GM21737 (cell line): ENCODE measurements at regions not wholly inside any gene's neighbourhood (a gene's known extent, or its start where the extent isn't known, plus 50 kb on each side); places are given as distances from the start of the nearest gene placed in this dataset.
"Not testable (repeated sequence)": the region's sequence is repeated elsewhere in the genome, so short reads cannot be mapped to it uniquely, and the experiment has no call there.

Experiments used
- ATAC-seq: cut with Tn5 transposase; IDR thresholded peaks from one replicate; pipeline ENCODE4 v1.9.1; 2021; ENCODE audit warnings: mild to moderate bottlenecking, moderate library complexity; ENCODE audit not compliant: unreplicated experiment

DNA sequence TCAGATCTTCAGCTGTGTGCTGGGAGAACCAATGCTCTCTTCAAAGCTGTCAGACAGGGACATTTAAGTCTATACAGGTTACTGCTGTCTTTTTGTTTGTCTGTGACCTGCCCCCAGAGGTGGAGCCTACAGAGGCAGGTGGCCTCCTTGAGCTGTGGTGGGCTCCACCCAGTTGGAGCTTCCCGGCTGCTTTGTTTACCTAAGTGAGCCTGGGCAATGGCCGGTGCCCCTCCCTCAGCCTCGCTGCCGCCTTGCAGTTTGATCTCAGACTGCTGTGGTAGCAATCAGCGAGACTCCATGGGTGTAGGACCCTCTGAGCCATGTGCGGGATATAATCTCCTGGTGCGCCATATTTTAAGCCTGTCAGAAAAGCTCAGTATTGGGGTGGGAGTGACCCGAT lies 745.8 kb upstream of the POU3F2 start:
- ATAC-seq = not testable (repeated sequence)

DNA sequence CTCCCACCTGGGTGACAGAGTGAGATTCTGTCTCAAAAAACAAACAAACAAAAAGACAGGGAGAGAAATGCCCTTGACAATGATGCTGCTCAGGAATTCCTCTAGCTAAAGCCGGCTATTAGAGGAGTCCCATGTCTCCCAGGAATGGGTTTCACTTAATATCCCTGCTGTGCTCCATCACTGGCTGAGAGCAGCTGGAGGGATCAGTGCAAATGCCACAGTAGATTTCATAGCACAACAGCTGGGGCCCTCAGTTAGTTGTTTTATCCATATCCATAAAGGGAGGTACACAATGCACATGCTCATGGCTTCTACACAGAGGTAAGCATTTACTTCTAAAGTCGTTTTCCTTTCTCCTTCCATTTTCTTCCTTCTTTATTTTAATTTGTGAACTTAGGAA lies 742.0 kb upstream of the POU3F2 start:
- ATAC-seq = no peak

DNA sequence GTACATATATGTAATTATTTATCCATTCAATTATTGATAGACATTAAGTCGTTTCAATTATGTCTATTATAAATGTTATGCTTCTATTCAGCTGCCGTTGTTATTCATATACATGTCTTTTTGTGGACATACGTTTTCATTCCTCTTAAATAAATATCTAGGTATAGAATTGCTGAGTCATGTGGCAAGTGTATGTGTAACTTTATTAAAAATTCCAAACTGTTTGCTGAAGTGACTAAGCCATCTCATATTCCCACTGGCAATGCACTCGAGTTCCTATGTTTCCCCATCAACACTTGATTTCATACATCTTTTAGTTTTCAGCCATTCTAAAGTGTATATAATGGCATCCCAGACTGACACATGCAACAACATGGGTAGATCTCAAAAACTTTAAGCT lies 739.7 kb upstream of the POU3F2 start:
- no peak for ATAC-seq

DNA sequence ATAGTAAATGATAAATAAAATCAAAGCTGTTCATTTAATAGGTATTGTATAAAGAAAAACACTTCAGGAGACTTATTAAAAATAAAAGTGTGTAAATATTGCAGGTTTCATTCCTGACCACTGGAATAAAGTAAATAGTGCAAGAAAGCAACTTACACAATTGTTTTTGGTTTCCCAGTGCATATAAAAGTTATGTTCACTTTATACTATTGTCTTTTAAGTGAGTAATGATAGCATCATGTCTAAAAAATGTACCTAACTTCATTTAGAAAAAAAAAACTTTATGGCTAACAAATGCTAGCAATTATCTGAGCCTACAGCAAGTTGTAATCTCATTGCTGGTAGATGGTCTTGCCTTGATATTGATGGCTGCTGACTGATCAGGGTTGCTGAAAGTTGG lies 726.6 kb upstream of the POU3F2 start:
- ATAC-seq = no peak

DNA sequence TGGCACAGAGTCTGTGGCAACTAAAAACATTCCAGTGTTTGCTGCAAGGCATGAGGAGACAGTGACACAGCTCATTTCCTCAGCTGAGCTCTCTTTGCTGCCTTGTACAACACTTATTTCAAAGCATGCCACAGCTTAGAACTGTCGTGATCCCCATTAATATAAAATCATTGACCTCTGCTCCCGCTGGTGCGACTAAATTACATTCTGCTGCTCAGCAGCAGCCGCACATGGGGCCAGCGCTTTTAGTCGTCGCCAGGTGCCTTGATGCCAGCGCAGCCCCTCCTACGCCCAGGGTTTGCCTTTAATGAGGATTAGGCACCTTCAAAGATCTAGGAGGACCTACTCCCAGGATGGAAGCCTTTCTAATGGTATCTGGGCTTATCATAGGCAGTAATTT lies 717.9 kb upstream of the POU3F2 start:
- ATAC-seq = no peak

DNA sequence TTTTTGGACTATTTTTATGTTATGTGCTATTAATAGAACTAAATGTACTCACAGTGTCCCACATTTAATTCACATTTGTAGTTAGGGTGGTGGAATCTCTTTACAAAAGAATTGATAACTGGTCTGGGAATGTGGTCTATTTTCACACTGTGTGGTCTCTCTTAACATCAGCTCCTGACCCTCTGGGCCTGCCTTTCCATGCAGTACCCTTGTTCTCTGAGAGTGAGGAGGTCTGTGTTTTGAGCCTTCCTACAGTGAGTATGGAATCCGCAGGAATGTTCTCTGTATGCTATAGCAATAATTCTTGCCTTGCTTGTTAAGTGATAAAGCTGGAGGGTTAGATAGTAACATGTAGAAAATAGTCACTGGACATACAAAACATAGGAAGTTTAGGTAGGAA lies 717.3 kb upstream of the POU3F2 start:
- ATAC-seq = no peak

DNA sequence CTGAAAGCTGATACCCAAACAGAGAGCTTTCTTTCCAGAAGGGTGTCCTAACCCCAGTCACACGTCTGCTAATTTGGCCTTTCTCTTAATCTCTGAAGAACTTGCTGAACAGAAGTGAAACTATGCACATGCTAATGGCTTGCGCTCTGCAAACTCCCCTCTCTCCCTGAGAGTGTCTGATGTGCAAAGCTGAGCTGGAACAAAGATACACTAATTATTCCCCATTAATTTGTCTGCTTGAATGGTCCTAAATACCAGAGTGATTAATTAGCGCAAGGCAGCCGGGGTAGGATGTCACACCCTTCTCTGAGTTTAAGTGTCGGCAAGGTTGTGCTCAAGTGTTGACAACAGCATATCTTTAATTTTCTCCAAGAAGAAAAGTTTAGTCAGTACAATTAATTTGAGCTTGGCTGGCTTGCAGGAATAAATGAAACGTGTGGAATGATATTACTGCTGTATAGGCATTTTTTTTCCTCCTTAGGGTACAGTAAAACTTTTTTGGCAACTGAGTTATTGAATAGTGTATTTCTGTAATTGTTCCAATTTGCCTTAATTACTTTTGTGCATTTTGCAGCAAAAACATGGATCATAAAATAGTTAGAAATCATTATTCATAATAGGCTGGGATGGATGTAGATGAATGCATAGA lies 715.9 kb upstream of the POU3F2 start:
- ATAC-seq = no peak

DNA sequence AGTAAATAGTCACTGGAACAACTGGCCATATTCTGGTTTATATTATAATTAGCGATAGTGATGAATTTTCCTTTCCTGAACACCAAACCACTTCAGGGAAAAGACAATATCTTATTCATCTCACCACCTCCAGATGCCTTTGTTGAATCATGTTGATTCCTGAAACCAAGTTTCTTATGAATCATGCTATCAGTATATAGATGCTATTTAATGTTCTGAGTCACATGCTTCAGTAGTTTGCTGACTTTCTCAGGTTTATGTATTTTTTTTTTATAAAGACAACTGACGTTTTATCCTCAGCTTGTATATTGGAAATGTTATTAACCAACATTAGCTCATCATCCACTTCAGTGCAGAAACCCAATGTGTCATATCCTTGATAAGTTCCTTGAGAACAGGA lies 710.2 kb upstream of the POU3F2 start:
- no peak for ATAC-seq

DNA sequence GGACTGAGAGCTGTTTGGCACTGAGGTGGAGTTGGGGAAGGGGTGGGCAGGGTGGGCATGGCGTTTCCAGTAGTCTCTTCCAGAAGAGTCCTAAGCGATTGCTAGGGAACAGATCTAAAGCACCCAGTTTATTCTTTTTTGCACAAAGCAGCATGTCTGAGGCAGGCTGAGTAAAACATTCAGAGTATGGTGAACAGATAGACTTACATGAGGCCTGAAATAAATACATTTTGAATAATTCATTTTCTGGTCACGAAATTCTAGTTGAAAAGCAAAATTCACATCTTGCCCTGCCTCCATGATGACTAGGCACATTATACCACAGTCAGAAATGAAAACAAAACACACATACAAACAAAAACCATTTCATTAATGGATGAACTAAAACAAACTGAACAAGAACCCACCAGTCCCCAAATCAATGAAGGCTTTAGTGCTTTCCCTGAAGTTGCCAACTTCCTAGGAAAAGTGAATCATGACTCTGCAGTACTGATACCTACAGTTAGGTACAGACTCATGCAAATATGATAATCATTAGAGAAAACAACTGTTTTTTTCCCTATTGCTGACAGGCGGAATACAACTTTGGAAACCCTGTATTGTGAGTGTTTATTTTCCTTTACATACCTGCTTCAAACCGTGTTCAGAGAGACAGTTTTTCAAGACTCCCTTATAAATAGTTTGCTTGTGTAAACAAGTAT lies 702.9 kb upstream of the POU3F2 start:
- no peak for ATAC-seq

DNA sequence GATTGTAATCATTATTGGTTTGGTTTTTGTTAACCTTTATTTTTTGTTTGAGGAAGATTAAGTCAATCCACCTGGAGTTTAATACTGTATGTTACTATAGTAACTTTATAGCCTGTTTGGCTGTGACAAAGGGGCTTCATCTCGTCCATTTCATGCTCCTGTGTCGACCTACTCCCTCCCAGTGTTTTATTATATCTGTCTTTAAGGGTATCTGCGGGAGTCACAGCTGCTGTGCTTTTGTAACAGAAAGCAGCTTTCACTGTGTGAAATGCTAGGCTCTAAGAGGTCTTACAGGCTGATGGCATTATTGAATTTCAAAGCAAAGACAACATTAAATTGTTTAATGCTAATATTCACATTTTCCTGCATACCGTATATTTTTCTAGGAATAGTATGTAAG lies 698.0 kb upstream of the POU3F2 start:
- ATAC-seq = no peak

DNA sequence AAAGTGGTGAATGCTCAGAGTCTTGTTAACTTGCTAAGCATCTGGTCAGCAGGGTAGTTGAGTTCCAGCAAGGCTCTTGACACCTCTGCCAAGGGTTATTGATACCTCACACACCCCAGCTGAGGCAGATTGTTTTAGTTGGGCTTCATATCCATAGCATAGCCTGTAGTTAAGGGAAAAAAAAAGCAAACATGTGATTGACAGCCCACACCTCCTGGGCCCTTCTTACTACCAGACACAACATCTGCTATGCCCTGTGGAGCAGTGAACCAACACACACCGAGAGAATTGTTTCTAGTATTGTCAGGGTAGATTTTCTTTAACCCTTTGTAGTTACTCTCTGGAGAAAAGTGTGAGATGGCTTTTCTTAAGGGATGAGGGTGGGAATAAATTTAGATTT lies 697.0 kb upstream of the POU3F2 start:
- ATAC-seq = no peak

DNA sequence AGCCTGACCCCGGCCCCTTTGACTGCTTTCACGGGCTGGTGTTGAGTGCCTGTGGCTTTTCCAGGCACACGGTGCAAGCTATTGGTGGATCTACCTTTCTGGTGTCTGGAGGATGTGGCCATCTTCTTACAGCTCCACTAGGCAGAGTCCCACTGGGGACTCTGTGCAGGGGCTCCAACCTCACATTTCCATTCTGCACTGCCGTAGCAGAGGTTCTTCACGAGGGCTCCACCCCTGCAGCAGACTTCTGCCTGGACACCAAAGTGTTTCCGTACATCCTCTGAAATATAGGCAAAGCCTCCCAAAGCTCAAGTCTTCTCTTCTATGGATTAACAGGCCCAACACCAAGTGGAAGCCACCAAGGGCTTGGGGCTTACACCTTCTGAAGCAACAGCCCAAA lies 691.5 kb upstream of the POU3F2 start:
- no peak for ATAC-seq

DNA sequence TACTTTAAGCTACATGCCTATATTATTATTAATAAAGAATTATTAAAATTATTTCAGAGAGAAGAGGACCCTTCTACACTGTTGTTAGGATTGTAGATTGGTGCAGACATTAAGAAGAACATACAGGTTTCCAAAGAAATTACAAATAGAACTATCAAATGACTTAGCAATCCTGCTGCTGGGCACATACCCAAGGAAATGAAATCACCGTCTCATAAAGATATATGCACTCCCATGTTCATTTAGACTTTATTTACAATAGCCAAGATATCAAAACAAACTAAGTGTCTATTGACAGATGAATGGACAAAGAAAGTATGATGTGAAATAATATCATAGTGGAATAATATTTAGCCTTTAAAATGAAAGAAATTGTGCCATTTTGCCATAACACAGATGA lies 687.7 kb upstream of the POU3F2 start:
- no peak for ATAC-seq

DNA sequence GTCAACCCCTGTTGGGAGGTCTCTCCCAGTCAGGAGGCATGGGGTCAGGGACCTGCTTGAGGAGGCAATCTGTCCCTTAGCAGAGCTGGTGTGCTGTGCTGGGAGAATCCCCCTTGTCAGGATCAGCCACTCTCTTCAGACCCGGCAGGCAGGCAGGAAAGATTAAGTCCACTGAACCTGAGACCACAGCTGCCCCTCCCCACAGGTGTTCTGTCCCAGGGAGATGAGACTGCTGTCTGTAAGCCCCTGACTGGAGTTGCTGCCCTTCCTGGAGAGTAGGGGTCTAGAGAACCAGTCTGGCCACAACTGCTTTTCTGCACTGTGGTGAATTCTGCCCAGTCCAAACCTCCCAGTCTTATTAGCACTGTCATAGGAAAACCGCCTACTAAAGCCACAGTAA lies 677.8 kb upstream of the POU3F2 start:
- ATAC-seq = no peak

DNA sequence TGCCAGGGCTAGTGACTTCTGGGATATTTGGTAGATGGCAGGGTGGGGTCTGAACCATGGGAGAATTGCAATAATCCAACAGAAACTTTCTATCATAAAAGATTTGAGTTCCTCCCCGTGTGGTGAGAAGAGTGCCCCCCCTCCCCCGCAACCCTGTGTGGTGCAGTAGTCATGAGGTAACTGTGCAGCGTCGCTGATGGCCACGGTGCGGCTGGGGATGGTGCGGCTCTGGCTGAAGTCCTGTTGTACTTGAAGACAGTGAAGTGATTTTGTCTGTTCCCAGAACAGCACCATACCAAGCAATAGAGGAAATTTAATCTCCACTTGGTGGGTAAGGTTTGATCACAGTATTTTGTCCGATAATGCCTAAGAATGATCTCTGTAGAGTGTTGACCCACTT lies 654.8 kb upstream of the POU3F2 start:
- ATAC-seq = no peak

DNA sequence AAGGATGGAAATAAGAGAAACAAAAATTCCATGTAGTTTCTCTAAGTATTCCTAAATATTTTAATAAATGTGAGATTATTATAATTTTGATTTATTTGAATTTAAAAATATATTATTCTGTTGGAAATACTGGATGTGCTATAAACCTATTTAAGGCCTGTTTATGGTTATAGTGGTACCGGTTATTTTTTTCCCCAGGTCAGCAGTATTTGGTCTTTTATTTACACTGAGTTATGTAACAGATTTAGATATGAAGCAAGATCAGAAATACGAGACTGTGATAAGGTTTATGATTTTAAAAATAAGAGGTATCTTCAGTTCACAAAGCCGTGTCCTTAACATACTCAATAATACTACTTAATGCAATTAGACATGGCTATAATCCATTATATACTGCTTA lies 634.3 kb upstream of the POU3F2 start:
- ATAC-seq = no peak

DNA sequence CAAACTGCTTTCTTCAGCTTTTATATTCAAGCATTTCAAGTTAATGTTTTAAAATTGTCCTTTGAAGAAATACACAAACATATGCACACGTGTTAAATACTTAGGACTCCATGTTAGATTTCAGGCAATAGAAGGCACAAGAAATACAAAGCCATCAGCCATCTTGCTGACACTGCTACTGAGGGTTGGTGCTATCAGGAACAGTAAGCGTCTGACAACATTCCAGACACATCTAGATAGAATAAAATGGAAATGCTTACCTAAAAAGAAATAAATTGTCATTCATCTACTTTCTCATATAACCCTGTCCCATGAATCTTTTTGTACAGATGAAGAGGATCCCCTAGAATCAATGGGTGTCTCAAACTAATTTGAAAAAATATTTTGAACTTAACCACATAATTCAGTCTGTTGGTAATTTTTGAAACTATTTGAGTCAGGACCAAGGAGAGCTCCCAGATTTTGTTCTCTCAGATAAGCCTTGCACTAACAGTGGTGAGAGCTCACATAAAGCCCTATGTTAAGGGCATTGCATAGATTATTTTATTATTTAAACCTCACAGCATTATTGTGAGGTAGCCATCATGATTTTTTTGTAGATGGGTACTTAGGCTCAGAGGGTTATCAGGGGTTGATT lies 631.1 kb upstream of the POU3F2 start:
- ATAC-seq = no peak

DNA sequence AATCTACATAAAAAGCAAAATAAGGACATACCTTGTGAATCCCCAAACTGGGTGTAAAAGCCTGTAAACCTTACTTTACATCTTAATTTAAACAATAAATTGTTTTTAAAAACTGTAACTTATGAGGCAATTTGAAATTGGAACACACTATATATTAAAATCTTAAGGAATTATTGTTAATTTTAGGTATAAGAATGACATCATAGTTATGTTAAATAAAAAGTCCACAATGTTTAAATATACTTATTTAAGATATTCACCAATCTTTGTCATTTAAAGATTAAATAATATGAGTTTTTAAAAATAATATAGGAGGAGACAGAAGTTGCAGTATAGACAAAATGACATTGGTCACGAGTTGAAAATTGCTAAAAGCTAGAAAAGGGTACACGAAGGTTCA lies 621.9 kb upstream of the POU3F2 start:
- no peak for ATAC-seq

DNA sequence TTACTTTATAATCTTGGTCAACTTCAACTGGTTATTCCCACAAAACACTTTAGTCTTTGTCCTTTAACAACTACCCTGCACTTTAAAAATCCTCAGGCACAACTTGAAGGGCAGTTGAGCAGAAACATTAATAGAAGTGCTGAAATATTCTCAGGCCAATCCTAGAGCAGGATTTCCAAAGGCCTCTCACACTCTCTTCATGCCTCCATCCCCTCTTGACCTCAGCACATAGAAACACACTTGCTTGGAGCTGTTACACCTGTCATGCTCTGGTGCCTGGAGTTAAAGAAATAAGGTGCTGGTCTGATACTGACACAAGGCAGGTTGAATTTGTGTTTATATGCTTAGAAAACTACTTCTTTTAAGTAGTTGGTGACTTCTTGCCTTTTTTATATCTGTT lies 618.8 kb upstream of the POU3F2 start:
- ATAC-seq = no peak

DNA sequence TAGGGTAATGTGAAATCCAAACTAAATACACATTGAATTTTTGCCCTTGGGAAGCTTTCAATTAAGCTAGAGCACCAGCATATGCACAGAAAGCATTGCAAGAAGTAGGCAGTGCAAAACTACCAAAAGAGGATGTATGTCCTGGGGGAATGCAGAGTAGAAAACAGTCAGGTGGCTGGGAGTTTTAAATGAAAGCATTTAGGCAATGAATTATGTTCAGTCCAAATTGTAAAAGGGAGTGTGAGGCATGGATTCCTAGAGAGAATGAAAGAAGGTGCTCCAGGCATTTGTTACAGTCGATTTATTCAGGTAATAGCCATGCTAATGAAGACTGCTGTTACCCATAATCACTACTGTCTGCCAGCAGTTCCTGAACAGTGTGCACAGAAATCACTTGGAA lies 604.1 kb upstream of the POU3F2 start:
- ATAC-seq = no peak

DNA sequence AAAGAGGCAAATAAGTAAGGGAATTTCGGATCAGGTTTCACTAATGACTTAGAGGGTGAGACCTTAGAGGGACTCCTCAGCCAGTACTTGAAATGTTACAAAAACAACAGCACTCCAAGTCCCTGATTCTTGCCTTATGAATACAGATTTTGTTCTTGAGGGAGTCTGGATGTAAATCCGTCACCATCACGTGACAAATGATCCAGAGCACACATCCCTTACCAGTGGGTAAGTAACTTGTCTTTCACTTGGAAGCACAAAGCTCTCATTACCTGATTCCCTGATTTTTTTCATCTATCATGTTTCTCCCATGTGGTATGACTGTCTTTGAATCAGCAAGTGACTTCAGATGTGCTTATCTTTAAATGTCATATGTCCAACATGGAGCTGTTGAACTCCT lies 595.3 kb upstream of the POU3F2 start:
- no peak for ATAC-seq

DNA sequence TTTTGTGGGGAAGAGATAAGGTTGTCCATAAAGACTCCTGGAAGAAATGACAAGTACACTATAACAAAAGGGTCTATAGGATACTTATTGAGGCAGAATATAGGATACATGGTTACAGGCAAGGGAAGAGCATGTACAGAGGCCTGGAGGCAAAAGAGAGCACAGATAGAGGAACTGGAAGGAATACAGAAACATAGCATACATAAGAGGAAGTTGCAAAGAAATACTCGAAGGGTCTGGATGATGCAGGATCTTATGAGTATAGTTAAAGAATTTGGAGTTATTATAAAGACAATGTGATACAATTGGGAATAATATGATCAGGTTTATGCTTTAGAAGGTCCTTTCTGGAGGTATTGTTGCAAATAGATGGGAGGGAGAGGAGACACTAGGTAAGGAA lies 592.7 kb upstream of the POU3F2 start:
- ATAC-seq = no peak

DNA sequence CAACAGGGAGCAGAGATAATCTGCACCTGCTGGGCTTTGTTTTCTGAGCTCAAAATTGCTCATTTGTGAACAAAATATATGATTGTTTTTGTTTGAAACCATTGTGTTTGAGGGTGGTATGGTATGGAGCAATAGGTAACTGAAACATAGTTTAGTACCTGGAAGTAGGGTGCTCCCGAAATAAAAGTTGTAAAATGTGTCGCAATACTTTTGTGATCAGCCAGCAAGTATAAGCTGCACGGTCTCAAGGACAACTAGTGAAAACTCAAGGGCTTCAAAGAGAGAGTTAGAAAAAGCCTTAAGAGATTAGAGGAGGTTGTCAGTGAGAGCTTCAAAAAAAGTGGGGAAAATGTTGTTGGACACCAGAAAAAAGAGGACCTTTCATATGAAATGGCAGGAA lies 579.8 kb upstream of the POU3F2 start:
- no peak for ATAC-seq
